ENCODE measurements at regions not wholly inside any gene's neighbourhood (a gene's known extent, or its start where the extent isn't known, plus 50 kb on each side); places are given as distances from the start of the nearest gene placed in this dataset.

DNA sequence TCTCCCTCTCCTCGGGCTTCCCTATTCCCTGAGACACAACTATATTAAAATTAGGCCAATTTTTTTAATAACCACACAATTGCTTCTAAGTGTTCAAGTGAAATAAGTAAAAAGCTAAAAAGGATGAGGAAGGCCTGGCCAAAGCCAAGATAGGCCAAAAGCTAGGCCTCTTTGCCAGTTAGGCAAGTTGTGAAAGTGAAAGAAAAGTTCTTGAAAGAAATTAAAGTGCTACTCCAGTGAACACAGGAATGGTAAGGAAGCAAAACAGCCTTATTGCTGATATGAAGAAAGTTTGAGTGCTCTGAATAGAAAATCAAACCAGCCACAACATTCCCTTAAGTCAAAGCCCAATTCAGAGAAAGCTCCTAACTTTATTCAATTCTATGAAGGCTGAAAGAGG is 114.2 kb upstream of the FAT4 start:
- TF ChIP-seq, protein P1, sequence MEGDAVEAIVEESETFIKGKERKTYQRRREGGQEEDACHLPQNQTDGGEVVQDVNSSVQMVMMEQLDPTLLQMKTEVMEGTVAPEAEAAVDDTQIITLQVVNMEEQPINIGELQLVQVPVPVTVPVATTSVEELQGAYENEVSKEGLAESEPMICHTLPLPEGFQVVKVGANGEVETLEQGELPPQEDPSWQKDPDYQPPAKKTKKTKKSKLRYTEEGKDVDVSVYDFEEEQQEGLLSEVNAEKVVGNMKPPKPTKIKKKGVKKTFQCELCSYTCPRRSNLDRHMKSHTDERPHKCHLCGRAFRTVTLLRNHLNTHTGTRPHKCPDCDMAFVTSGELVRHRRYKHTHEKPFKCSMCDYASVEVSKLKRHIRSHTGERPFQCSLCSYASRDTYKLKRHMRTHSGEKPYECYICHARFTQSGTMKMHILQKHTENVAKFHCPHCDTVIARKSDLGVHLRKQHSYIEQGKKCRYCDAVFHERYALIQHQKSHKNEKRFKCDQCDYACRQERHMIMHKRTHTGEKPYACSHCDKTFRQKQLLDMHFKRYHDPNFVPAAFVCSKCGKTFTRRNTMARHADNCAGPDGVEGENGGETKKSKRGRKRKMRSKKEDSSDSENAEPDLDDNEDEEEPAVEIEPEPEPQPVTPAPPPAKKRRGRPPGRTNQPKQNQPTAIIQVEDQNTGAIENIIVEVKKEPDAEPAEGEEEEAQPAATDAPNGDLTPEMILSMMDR (IDR thresholded peaks at IDR 0.05), result no peak
- TF ChIP-seq POLR2AphosphoS5 (IDR thresholded peaks at IDR 0.05) (no peak), POLR2A (IDR thresholded peaks at IDR 0.05) (no peak), EP300 (IDR thresholded peaks at IDR 0.05; ENCODE audit: low read depth) (no peak)

Data from transverse colon (tissue), 4 donors.